DND-41 (cell line): ENCODE measurements at regions not wholly inside any gene's neighbourhood (a gene's known extent, or its start where the extent isn't known, plus 50 kb on each side); places are given as distances from the start of the nearest gene placed in this dataset.

Source experiments
- CTCF ChIP-seq: IDR thresholded peaks from 2 replicates; pipeline ENCODE4 v1.5.1; 2012; ENCODE audit warnings: borderline replicate concordance, low read length, moderate library complexity, mild to moderate bottlenecking; ENCODE audit not compliant: poor library complexity, severe bottlenecking; ENCODE audit errors: extremely low read depth
- EZH2 ChIP-seq: IDR thresholded peaks from 3 replicates; pipeline ENCODE4 v1.6.1; 2012; ENCODE audit warnings: borderline replicate concordance, low read depth, mild to moderate bottlenecking, moderate library complexity, low read length, inconsistent platforms; ENCODE audit not compliant: severe bottlenecking

GRCh38 chr2:8259106-8259840 is 422.6 kb upstream of the ID2 start:
- TF ChIP-seq CTCF (no peak), EZH2 (no peak)
